HuH-7 (cell line): ENCODE measurements at regions not wholly inside any gene's neighbourhood (a gene's known extent, or its start where the extent isn't known, plus 50 kb on each side); places are given as distances from the start of the nearest gene placed in this dataset.

ENCODE experiments used
- DNase-seq: peaks from one replicate; pipeline ENCODE4 v3.0.0; 2011; ENCODE audit warnings: low spot score

DNA sequence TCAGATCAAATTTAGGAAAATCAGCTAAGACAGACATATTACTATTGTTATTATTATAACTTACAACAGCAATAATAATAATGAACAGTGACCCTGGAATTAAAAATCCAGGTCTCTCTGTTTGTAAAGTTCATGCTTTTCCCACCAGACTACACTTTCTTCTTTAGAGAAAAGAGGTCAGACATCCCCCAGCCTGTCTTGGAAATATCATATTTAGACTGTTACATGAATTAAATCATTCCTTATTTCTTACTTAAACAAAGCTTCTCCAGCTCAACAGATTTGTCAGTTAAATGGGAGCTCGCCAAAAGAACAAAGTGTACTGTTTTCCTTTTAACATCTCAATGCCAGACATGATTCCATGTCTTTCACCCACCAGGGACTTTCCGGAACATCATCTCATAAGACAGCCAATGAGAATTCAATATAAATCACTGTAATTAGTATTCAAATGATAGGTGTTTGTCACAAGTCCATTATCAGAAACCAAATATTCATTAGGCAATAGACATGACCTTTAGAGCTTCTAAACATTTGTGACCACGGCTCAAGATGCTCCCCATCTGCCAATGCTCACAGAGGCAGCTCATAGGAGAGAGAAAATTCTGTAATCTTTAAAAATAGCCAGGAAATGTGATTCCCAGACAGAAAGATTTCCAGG is 351.9 kb downstream of the ENC1 start:
- DNase-seq: no peak

DNA sequence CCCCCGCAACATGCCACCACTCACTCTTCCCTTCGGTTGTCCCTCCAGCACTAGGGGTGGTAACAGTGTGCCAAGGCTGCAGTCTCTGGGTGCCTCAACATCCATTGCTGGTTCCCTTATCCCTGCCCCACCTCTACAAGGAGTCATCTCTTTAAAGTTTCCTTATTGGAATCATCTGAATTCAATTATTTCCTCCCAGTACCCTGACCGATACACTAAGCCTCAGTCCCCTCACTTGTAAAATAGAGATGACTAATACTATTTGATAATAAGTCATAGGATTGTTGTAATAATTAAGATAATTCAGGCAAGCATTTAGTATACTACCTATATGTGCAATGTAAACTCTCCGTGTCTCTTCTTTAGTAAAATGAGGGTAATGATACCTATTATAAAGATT is 352.5 kb downstream of the ENC1 start:
- DNase-seq: no peak

DNA sequence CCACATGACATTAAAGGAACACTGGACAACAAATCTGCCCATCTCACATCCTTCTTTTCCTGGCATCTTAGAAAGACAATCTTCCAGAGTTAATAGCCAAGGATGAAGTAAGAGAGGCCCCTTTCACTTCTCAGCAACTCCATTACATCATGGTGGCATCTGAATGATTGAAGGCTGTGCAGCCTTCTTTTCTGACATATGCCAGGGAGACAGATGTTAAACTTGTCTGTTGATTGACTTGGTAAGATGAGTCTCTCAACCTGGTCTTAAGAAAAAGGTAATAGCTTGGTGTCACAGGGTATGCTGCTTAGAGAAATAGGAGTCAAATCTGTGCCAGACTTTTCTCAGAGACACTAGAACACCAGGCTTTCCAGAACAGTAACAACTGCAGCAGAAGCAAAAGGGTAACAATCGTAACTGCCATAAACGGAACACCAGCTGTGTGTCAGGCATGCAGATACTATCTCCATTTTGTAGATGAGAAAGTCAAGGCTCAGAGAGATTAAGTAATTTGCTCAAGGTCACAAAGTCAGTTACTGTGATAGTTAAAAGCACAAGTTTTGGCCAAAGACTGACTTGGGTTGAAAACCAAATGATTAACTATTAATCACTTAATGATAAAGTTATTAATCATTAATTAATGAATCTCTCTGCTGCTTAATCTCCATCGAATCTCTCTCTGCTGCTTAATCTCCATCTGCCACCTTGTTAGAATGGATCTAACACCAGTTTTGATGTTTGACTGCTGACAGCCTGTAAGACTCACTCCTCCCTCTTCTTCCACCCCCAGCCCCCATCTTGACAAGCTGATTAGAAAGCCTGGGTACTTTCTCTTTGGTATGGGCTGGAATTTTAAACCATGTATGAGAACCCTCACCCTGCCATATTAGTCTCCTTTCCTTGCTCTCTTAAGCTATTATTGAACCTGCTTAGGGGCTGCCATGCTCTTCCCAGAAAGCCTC is 353.5 kb downstream of the ENC1 start:
- DNase-seq: no peak

DNA sequence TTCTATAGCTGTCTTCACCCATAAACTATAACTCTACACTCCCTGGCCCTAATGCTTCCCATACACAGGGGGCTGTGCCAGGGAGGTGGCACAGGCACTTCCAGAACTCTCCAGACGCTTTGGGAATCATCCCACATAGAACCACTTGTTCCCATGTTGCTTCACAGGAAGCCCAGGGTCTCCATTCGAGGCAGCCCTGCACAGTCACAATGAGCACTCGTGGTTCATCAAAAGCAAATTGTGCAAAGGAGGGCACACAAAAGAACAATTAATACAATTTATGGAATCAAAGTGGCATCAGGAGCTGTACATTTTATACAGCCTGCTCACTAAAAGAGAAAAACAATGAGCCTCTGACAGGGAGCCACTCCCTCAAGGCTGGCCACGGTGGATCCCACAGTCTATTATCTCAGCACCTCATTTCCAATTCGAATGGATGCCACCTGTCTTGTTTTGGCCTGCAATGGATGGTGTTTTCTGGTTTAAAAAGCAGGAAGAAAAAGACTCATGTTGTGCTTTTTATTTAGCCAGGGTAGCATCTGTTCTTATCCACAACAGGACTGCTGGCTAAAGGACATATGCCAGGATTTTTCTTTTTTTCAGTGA is 354.8 kb downstream of the ENC1 start:
- DNase-seq: no peak

GRCh38 chr5:74282490-74282889 is 358.0 kb downstream of the ENC1 start:
- DNase-seq: no peak

DNA sequence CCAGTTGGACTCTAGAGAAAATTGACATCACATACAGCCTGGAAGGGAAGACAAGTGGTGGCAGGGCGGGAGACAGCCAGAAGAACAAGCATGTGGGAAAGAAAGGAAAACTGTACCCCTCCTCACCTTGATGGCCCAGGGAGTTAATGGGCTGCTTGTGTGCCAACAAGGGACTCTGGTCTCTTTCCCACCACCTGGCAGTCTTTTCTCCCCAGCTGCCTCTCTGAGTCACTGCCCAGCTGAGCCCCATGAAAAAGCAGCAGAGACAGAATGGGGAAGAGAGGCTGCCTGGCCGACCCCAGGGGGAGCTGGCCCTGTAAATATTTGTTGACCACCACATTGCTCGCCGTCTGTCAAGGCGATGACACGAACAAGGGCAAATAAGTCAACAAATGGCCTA is 359.4 kb downstream of the ENC1 start:
- no peak for DNase-seq

- DNase-seq: no peak
Measured at GRCh38 chr5:74280306-74280705, 360.2 kb downstream of the ENC1 start.

DNA sequence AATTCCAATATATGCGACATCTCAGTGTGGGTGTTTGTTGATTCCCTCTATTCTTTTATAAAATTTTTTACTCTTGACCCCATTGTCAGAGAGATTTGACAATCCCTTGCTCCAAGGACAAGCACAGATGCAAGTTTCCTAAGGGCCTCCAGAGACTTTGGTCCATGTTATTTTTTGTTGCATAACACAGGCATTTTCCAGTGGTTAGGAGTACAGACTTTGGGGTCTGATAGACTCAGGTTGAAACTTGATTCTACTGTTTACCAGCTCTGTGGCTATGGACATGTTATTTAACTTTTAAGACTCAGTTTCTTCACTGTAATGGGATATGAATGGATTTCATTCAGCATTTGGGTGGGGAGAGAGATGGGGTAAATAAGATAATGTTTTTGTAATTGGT is 361.3 kb downstream of the ENC1 start:
- no peak for DNase-seq

- no peak for DNase-seq
Measured at GRCh38 chr5:74277418-74277817, 363.1 kb downstream of the ENC1 start.

DNA sequence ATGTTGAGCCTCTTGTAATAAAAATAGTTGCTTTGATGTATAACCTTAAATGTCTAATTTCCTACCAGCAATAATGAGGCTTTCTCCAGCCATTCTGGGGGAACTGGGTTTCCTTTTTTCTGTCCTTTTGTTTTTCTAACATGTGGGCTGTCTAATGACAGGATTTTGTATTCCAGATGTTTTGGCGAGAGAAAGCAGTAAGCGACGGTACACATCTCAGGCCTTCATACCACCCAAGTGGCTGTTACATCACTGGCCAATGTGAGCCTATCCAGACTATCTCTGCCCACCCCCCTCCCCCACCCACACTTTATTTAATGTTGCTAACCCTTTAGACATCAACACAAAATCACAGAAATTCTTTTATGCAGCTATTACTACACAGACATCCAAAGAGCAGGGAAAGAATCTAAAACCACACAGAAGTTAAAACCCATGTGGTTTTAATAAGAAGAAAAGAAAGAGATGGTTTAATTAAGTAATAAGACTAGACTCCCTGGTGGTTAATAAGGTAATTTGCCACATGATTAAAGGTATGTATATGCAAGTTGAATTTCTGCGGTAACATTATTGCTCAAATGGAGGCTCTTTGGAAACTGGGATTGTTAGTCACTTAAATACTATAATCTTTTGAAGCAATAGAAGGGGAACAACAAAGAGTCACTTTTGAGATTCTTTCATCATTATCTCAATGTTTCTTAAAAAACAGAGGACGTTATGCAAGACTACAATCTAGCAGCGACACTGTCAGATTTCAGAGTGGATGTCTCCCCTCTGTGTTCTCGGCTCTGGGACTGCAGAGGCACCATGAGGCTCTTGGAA is 365.1 kb downstream of the ENC1 start:
- DNase-seq: no peak

DNA sequence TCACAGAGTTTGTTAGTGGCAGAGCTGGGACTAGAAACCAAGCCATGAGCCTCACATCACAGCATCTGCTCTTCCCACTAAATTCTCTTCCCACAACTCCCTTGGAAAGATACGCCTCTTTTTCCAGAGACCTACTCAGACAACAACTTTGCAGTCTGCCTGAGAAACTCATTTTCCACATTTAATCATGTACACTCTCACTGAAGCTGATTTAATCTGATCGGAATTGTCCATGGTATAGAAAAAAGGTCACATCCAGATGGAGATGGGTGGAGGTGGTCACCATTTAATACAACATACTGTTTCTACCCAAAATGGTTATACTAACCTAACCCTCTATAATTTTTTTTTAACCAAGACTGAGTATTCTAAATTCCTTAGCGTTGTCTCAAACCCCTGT is 366.2 kb downstream of the ENC1 start:
- DNase-seq: no peak

DNA sequence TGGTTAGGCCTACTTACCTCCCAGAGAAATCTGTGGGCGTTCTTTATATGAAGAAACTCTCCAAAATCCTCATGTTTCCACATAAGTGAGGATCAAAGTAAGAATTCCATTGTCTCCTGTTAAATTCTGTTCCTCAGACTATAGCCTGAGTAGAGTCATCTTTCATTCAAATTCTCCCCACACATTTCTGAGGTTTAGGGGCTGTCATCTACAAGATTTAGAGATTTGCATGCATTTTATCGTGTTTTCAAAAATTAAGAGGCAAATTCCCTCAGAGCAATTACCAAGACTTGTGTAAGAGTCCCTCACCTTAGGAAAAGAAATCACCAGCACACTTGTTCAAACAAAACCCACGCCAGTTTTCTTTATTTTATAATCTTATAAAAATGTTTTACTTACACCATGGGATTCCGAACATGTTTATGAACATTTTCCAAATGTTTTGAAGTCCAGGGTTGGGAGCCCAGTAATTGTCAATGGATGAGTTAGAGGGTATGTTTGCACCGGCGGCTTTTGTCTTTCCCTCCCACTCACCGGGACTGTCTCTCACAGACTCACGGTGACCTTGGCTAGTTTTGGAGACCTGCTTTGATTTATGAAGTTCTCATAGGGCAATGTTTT is 367.6 kb downstream of the ENC1 start:
- no peak for DNase-seq

DNA sequence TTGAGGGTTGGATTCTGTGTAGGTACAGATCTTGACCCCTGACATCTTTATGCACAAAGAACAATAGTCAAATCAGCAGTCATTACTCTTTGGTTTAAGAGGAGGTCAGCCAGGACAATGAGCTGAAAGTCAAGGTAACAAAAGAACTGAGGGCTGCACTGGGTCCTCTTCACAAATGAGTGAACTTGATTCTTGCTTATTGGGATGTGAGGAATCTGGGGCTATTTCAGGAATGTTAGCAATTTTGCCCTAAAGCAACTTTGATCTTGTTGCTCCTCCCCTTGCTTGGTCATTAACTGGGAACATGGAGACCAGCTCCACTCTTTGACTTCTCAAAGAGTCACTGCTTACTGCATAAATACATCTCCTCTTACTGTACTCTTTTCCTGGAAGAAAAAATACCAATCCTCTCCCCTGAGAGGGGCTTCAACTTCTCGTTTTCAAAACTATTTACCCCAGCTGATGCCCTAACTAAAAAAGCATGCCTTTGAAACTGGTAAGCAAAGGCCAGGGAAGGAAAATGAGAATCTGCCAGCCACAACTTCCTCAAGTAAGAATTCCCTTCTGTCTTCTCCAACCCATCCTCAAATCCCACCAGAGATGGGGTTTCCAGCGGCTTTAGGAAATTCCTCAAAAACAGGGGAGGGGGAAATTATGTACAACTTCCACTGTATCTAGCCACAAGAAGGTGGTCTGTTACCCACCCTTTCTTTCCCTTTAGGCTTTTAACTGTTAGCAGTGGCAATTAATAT is 368.3 kb downstream of the ENC1 start:
- DNase-seq: no peak

DNA sequence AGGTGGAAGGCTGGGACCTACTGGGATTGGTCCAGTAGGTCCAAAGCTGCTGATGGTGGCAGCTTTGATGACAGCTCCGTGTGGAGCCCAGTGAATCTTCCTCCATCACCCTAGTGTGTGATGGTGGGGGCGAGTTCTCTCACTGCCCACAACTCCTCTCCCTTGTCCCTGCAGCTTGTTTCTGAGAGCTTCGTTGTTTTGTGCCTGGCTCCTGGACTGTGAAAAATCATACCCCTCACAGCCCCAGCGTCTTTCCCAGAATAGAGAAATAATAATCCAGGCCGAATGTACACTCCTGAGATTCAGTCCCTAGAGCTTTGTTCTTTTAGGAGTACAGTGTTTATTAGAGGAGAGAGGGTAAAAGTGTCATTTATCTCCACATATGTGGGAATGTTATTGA is 372.2 kb downstream of the ENC1 start:
- DNase-seq: no peak

- DNase-seq: no peak
Measured at GRCh38 chr5:74266836-74267235, 373.7 kb downstream of the ENC1 start.

GRCh38 chr5:74266132-74266531 is 374.4 kb downstream of the ENC1 start:
- DNase-seq: no peak

DNA sequence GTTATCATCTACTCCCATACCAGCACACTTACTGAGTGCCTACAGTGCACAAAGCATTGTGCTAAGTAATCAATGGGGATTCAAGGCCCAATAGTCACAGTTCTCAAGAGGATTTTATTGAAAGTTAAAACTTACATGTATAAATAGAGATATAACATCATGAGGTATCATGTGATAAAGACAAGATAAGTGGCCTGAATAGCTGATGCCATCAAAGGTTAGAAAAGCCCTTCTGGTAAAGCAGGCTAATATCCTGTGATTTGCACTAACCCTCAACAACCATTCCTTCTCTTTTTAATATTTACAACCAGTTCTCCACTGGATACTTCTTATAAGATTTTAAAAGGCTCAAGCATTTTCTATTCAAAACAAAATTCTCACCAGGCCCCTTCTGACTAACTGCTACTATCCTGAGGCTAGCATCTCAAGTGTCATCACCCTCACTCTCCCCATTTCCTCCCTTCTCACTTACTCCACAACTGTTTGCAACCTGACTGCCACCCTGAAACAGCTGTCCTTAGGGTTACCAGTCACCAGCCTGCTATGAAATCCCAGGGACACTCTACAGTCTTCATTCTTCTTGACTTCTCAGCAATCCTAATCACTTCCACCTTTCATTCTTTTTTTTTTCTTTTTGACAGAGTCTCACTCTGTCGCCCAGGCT is 377.9 kb downstream of the ENC1 start:
- no peak for DNase-seq

GRCh38 chr5:74261866-74262265 is 378.7 kb downstream of the ENC1 start:
- DNase-seq: no peak

DNA sequence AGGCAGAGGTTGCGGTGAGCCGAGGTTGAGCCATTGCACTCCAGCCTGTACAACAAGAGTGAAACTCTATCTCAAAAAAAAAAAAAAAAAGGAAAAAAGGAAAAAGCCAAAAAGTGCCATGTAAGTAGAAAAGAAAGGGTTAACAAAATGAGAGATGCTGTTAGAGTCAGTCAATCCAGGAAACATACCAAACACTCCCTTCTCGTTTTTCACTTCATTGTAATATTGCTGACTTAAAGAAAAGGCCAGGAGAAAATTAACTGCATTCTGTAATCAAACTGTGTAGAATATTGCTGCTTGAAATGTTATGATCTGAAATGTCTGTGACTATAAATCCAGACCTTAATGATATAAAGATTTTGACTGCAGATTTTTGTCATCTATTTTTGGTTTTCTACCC is 379.1 kb downstream of the ENC1 start:
- DNase-seq: no peak

DNA sequence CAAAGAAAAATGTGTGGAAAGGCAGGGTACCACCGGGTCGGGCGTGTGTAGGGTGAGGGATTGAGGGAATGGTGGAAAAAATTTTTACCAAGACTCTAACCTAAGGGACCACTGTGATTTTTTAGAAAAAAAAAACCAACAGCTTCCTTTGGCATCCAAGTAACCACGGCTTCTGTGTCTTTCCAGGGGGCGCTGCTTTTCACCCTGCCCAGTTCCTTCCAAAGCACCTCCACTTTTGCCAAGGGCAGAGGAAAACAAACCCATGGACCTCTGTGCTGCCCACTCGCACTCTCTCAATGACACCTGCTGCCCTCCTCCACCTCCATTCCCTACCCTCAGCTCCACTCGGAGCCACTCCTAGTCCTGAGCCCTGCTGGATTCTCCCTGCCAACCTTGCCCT is 381.0 kb downstream of the ENC1 start:
- DNase-seq: no peak

DNA sequence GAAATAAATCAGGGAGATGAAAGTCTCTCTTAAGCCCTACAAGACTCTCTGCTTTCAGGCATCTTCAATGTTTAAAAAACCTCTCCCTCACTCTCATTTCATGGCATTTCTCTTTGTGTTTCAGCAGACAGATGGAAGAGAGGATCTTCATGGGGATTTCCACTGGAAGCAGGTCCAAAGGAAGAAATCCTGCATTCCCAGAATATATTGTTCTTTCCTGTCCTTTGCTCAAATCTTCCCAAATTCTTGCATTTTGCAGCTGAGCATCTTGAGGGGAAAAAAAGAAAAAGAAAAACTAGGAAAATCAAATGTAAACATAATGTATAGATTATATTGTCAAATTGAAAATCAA is 382.2 kb downstream of the ENC1 start:
- no peak for DNase-seq
